H1 (cell line): ENCODE measurements at regions not wholly inside any gene's neighbourhood (a gene's known extent, or its start where the extent isn't known, plus 50 kb on each side); places are given as distances from the start of the nearest gene placed in this dataset.

Source experiments
- CTCF ChIA-PET: fragments of 300-600 bp; sonication (Branson Sonifier 250); formaldehyde crosslinking; loops from one replicate; lab custom pipeline; 2021; ENCODE audit not compliant: partially characterized antibody; lab: Charles Lee
- POLR2A ChIA-PET: fragments of 300-600 bp; sonication (Branson Sonifier 250); formaldehyde crosslinking; loops from one replicate; lab custom pipeline; 2021; ENCODE audit warnings: inconsistent platforms; ENCODE audit not compliant: partially characterized antibody; lab: Charles Lee
- DNase-seq, 2 experiments: peaks; one replicate each; pipeline versions ENCODE4 v3.0.0 to v3.0.0-alpha.2; 2010 to 2022; ENCODE audit warnings: low spot score in 2 of 2, low read depth in 1 of 2, mixed read lengths in 1 of 2
- FAIRE-seq: peaks from 2 replicates; lab custom pipeline; 2011; peaks lifted over from hg19 to GRCh38; lab: Jason Lieb, UNC
- H2AFZ ChIP-seq: 2 replicates; pipeline ENCODE4 v1.8.1; 2012; ENCODE audit warnings: low read length, inconsistent platforms
- H2AK5ac ChIP-seq: 2 replicates; pipeline ENCODE4 v1.6.1; 2013; ENCODE audit warnings: low read depth, low read length
- H2BK120ac ChIP-seq: replicated peaks from 2 replicates; pipeline ENCODE3; 2013; ENCODE audit warnings: low read depth, low read length, inconsistent platforms
- H2BK12ac ChIP-seq: 2 replicates; pipeline ENCODE4 v1.6.1; 2013; ENCODE audit warnings: low read depth, low read length
- H2BK15ac ChIP-seq: 2 replicates; pipeline ENCODE4 v1.6.1; 2013; ENCODE audit warnings: low read length
- H2BK20ac ChIP-seq: 2 replicates; pipeline ENCODE4 v1.6.1; 2013; ENCODE audit warnings: low read length
- H2BK5ac ChIP-seq: 2 replicates; pipeline ENCODE4 v1.6.1; 2013; ENCODE audit warnings: low read depth, low read length
- H3K14ac ChIP-seq: 2 replicates; pipeline ENCODE4 v1.6.1; 2013; ENCODE audit warnings: inconsistent platforms; ENCODE audit not compliant: insufficient read length
- H3K18ac ChIP-seq: 2 replicates; pipeline ENCODE4 v1.6.1; 2013; ENCODE audit warnings: low read length; ENCODE audit errors: extremely low read depth
- H3K23ac ChIP-seq: 2 replicates; pipeline ENCODE4 v1.6.1; 2013; ENCODE audit warnings: inconsistent platforms; ENCODE audit not compliant: insufficient read length
- H3K23me2 ChIP-seq: 2 replicates; pipeline ENCODE4 v1.6.1; 2013; ENCODE audit warnings: low read depth, low read length
- H3K27ac ChIP-seq: 2 replicates; pipeline ENCODE4 v1.6.1; 2011; ENCODE audit warnings: low read depth, low read length, inconsistent platforms
- H3K27me3 ChIP-seq, 4 experiments: replicated peaks in 1 of 4; 1 replicate in 1 of 4; 2 replicates in 3 of 4; pipeline versions ENCODE4 v1.6.1 to v1.8.1; 2011 to 2013; ENCODE audit warnings: low read length in 3 of 4, mild to moderate bottlenecking in 3 of 4, inconsistent platforms in 2 of 4, mixed read lengths in 2 of 4, moderate library complexity in 1 of 4; ENCODE audit not compliant: control insufficient read depth in 3 of 4, insufficient read depth in 3 of 4; ENCODE audit errors: extremely low read depth in 1 of 4
- H3K36me3 ChIP-seq, 4 experiments: 2 replicates each; pipeline versions ENCODE4 v1.6.1 to v1.8.1; 2011 to 2013; ENCODE audit warnings: mild to moderate bottlenecking in 4 of 4, low read length in 3 of 4, moderate library complexity in 2 of 4, control low read depth in 1 of 4, inconsistent platforms in 1 of 4; ENCODE audit not compliant: insufficient read depth in 4 of 4, control insufficient read depth in 2 of 4
- H3K4ac ChIP-seq: replicated peaks from 2 replicates; pipeline ENCODE3; 2013; ENCODE audit warnings: low read length, low read depth, mixed read lengths, inconsistent platforms; ENCODE audit not compliant: insufficient read length
- H3K4me1 ChIP-seq, 4 experiments: replicated peaks in 1 of 4; 1 replicate in 1 of 4; 2 replicates in 3 of 4; pipeline versions ENCODE4 v1.6.1 to v1.8.1; 2011 to 2013; ENCODE audit warnings: low read length in 3 of 4, inconsistent platforms in 2 of 4, mixed read lengths in 1 of 4; ENCODE audit not compliant: insufficient read depth in 4 of 4, control insufficient read depth in 3 of 4
- H3K4me2 ChIP-seq, 2 experiments: 2 replicates each; pipeline versions ENCODE4 v1.6.1 to v1.8.1; 2011 to 2013; ENCODE audit warnings: low read depth in 2 of 2, low read length in 2 of 2, control low read depth in 1 of 2, inconsistent platforms in 1 of 2, mild to moderate bottlenecking in 1 of 2; ENCODE audit not compliant: insufficient read depth in 1 of 2
- H3K4me3 ChIP-seq, 4 experiments: fragments of 200-600, 300-600 bp in 1 of 4; sonication (generic), shearing (Covaris generic), sonication (Bioruptor Twin) in 1 of 4; 2 replicates each; pipeline versions ENCODE4 v1.5.1 to v1.8.1; 2011 to 2016; ENCODE audit warnings: low read length in 4 of 4, low read depth in 3 of 4, control low read depth in 2 of 4, inconsistent platforms in 2 of 4, mild to moderate bottlenecking in 2 of 4, mixed read lengths in 1 of 4, moderate library complexity in 1 of 4; ENCODE audit not compliant: insufficient read depth in 2 of 4; ENCODE audit errors: extremely low read depth in 1 of 4
- H3K56ac ChIP-seq: replicated peaks from 2 replicates; pipeline ENCODE3; 2013; ENCODE audit warnings: low read depth, mild to moderate bottlenecking, mixed read lengths, low read length, inconsistent platforms; ENCODE audit not compliant: insufficient read length
- H3K79me1 ChIP-seq: 2 replicates; pipeline ENCODE4 v1.6.1; 2013; ENCODE audit warnings: low read depth, low read length, control low read depth
- H3K79me2 ChIP-seq, 2 experiments: 2 replicates each; pipeline versions ENCODE4 v1.6.1 to v1.8.1; 2012 to 2013; ENCODE audit warnings: low read length in 2 of 2, mild to moderate bottlenecking in 2 of 2, inconsistent platforms in 1 of 2; ENCODE audit not compliant: insufficient read depth in 2 of 2, control insufficient read depth in 1 of 2
- H3K9ac ChIP-seq, 4 experiments: replicated peaks in 1 of 4; 1 replicate in 1 of 4; 2 replicates in 3 of 4; pipeline versions ENCODE4 v1.6.1 to v1.8.1; 2011 to 2013; ENCODE audit warnings: low read depth in 3 of 4, low read length in 3 of 4, control low read depth in 2 of 4, mild to moderate bottlenecking in 2 of 4, moderate library complexity in 2 of 4, inconsistent platforms in 1 of 4; ENCODE audit errors: extremely low read depth in 1 of 4
- H3K9me3 ChIP-seq, 2 experiments: 2 replicates each; pipeline versions ENCODE4 v1.6.1 to v1.8.1; 2012 to 2013; ENCODE audit warnings: mild to moderate bottlenecking in 2 of 2, moderate library complexity in 2 of 2, control low read depth in 1 of 2, inconsistent platforms in 1 of 2, low read depth in 1 of 2, low read length in 1 of 2, mixed read lengths in 1 of 2; ENCODE audit not compliant: insufficient read depth in 2 of 2
- H4K20me1 ChIP-seq, 2 experiments: replicated peaks in 1 of 2; 2 replicates each; pipeline versions ENCODE3 to v1.8.1; 2011 to 2013; ENCODE audit warnings: inconsistent platforms in 2 of 2, low read length in 2 of 2, mild to moderate bottlenecking in 1 of 2; ENCODE audit not compliant: insufficient read depth in 2 of 2, control insufficient read depth in 1 of 2
- H4K5ac ChIP-seq: 2 replicates; pipeline ENCODE4 v1.6.1; 2013; ENCODE audit warnings: low read length, low read depth, mixed read lengths, inconsistent platforms; ENCODE audit not compliant: insufficient read length
- H4K8ac ChIP-seq: 2 replicates; pipeline ENCODE4 v1.8.0; 2013; ENCODE audit warnings: mild to moderate bottlenecking, moderate library complexity, low read length, inconsistent platforms; ENCODE audit not compliant: insufficient read depth; ENCODE audit errors: extremely low read depth
- H4K91ac ChIP-seq: replicated peaks from 2 replicates; pipeline ENCODE3; 2013; ENCODE audit warnings: low read length, mixed read lengths, inconsistent platforms; ENCODE audit not compliant: insufficient read length
- CTBP2 ChIP-seq: IDR thresholded peaks from 2 replicates; pipeline ENCODE4 v1.7.0; 2011; ENCODE audit warnings: borderline replicate concordance, mild to moderate bottlenecking, moderate library complexity, mixed read lengths, low read length; ENCODE audit not compliant: insufficient read depth, insufficient read length
- GTF2F1 ChIP-seq: IDR thresholded peaks from 2 replicates; pipeline ENCODE4 v1.6.1; 2012; ENCODE audit warnings: low read depth, low read length, improper control_type of control experiment, borderline replicate concordance
- KDM1A ChIP-seq: fragments of 200-600, 300-600 bp; sonication (generic); IDR thresholded peaks from 2 replicates; pipeline ENCODE4 v1.7.1; 2016; ENCODE audit warnings: mild to moderate bottlenecking, low read length, borderline replicate concordance
- SIRT6 ChIP-seq: IDR thresholded peaks from one replicate; pipeline ENCODE4 v1.7.1; 2012; ENCODE audit warnings: low read length, inconsistent platforms
- WGBS, 2 experiments: shearing (Covaris generic) in 1 of 2; methylation state at CpG; one replicate each; pipeline versions ENCODE4 v1.1.6 to v1.1.7; 2013 to 2015; ENCODE audit warnings: low lambda C conversion rate in 2 of 2, mixed read lengths in 2 of 2, inconsistent platforms in 1 of 2, low coverage in 1 of 2, missing lambda C conversion rate in 1 of 2; ENCODE audit not compliant: insufficient replicate concordance in 2 of 2, insufficient coverage in 1 of 2, insufficient read length in 1 of 2; ENCODE audit errors: extremely low coverage in 1 of 2, missing lambda C conversion rate in 1 of 2; 5-methylcytosine and 5-hydroxymethylcytosine counted together
- TF ChIP-seq, protein P1 (sequence below): IDR thresholded peaks from 2 replicates; pipeline ENCODE4 v1.6.1; 2011; ENCODE audit warnings: low read depth, mild to moderate bottlenecking, low read length; ENCODE audit not compliant: insufficient read depth

DNA sequence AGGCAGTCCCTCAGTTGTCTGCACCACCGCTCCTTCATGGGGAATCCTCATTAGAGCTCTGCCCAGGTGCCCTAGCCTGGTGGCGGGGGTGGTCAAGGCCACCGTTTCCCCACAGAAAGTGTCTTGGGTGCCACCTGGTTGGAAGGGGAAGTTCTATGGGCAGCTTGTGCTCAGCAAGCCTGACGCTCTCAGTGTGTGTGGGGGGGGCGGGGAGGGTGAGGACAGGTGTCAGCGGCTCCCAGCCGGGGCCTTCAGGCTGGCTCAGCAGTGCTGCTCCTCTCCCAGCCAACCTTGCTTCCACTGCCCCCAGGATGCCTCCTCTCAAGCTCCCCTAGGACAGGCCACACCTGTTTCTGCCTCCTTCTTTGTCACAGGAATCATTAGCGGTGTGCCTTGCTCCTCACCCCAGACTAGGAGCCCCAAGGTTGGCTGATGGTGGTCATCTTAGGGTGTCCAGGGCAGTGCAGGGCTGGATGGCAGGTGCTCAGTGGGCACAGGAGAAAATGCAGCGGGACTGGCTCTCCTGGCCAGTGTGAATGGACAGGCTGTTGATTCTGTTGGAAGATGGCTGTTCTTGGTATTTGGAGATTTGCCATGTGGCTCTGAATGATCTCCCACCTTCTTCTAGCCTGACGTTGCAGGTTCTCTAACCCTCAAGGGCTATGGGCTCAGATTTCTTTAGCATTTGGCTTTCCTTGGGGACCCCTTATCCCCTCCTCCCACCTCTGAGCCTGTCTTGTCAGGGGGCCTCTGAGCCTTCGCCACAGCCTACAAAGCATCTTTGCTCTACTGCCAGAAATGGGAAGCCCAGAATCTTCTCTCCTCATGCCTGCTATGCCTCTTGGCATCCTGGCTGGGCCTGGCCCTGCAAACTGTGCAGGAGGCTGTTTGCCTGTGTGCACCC lies 185.8 kb upstream of the HS6ST1 start:
- Histone ChIP-seq H3K23me2 (no peaks in the 10 kb centered on the region), H2BK15ac (no peak overlapping the region), H3K79me1 (no peaks in the 10 kb centered on the region), H2BK20ac (no peak overlapping the region), H3K79me2 (no peaks in the 10 kb centered on the region), H3K4me3 (no peak overlapping the region), H3K36me3 (no peaks in the 10 kb centered on the region), H3K4ac (no peak overlapping the region), H4K8ac (peak overlapping the region; percentile 57; the same call in 1 of the 2 replicates), H3K9ac (no peak overlapping the region), H4K20me1 (no peaks in the 10 kb centered on the region), H3K9me3 (no peaks in the 10 kb centered on the region), H3K56ac (no peak overlapping the region), H4K91ac (no peak overlapping the region), H2BK12ac (no peak overlapping the region), H3K4me2 (no peak overlapping the region), H3K14ac (no peak overlapping the region), H2AK5ac (no peak overlapping the region), H2BK5ac (no peak overlapping the region), H3K23ac (no peak overlapping the region), H2BK120ac (no peak overlapping the region), H3K27me3 (no peaks in the 10 kb centered on the region), H3K4me1 (no peaks in the 10 kb centered on the region; a peak in 1 of 7 replicates), H4K5ac (no peak overlapping the region), H3K18ac (peak overlapping the region; percentile 24; the same call in 1 of the 2 replicates), H3K27ac (no peak overlapping the region), H2AFZ (no peak overlapping the region)
- WGBS, 2 experiments, result 89% methylated on average over 8 of the region's 11 CpGs; no CpG with 5 or more reads in 1 of the 2 experiments
- TF ChIP-seq CTBP2, result no peak
- TF ChIP-seq GTF2F1, result no peak
- TF ChIP-seq SIRT6, result no peak
- TF ChIP-seq, protein P1, sequence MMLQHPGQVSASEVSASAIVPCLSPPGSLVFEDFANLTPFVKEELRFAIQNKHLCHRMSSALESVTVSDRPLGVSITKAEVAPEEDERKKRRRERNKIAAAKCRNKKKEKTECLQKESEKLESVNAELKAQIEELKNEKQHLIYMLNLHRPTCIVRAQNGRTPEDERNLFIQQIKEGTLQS, result no peak
- TF ChIP-seq KDM1A, result no peak
- CTCF ChIA-PET, result interaction anchor here (1.3 kb wide), 1 partner anchor 34 kb away, joined by 3 read pairs; no protein-coding TSS in a partner anchor
- FAIRE-seq (no peak), DNase-seq (peak in 1 of 2 experiments; percentile 36)
- POLR2A ChIA-PET, result no interaction called here
